GM23338 (cell line): ENCODE measurements at regions not wholly inside any gene's neighbourhood (a gene's known extent, or its start where the extent isn't known, plus 50 kb on each side); places are given as distances from the start of the nearest gene placed in this dataset.

Source experiments
- ATAC-seq: fragments of 200-7000 bp; cut with Tn5 transposase; 3 replicates; pipeline ENCODE4 v1.9.1; 2020
- DNase-seq: peaks from one replicate; pipeline ENCODE4 v3.0.0-alpha.2; 2015; ENCODE audit warnings: low spot score
- H2AFZ ChIP-seq: fragments of 200-600 bp; sonication (generic); 2 replicates; pipeline ENCODE4 v1.8.0; 2016; ENCODE audit warnings: antibody characterized with exemption, mild to moderate bottlenecking, moderate library complexity
- H3F3A ChIP-seq: fragments of 200-600 bp; sonication (generic); replicated peaks from 2 replicates; pipeline ENCODE4 v1.8.0; 2017; ENCODE audit warnings: antibody characterized with exemption, mixed run types, low read depth
- H3K27ac ChIP-seq: fragments of 200-600 bp; sonication (generic); 2 replicates; pipeline ENCODE4 v1.6.1; 2016; ENCODE audit warnings: low read depth
- H3K27me3 ChIP-seq: fragments of 200-600 bp; sonication (generic); 2 replicates; pipeline ENCODE4 v1.8.0; 2016; ENCODE audit warnings: mild to moderate bottlenecking, mixed run types, moderate library complexity; ENCODE audit not compliant: insufficient read depth
- H3K36me3 ChIP-seq: fragments of 200-600 bp; sonication (generic); 2 replicates; pipeline ENCODE4 v1.8.0; 2016; ENCODE audit warnings: mild to moderate bottlenecking; ENCODE audit not compliant: insufficient read depth
- H3K4me1 ChIP-seq: fragments of 200-600 bp; sonication (generic); 2 replicates; pipeline ENCODE4 v1.8.0; 2016; ENCODE audit warnings: mild to moderate bottlenecking, moderate library complexity; ENCODE audit not compliant: insufficient read depth
- H3K4me2 ChIP-seq: fragments of 200-600 bp; sonication (generic); 2 replicates; pipeline ENCODE4 v1.7.1; 2017; ENCODE audit warnings: mixed run types
- H3K4me3 ChIP-seq: fragments of 200-600 bp; sonication (generic); 2 replicates; pipeline ENCODE4 v1.6.1; 2016; ENCODE audit warnings: mixed run types
- H3K79me2 ChIP-seq: fragments of 200-600 bp; sonication (generic); replicated peaks from 2 replicates; pipeline ENCODE4 v1.8.0; 2017; ENCODE audit warnings: mild to moderate bottlenecking; ENCODE audit not compliant: insufficient read depth
- H3K9me2 ChIP-seq: fragments of 200-600 bp; sonication (generic); 2 replicates; pipeline ENCODE4 v1.8.0; 2017; ENCODE audit not compliant: insufficient read depth
- H4K20me1 ChIP-seq: fragments of 200-600 bp; sonication (generic); replicated peaks from 2 replicates; pipeline ENCODE4 v1.8.0; 2017; ENCODE audit warnings: mild to moderate bottlenecking; ENCODE audit not compliant: insufficient read depth
- H3K27ac Mint-ChIP-seq: 2 replicates; pipeline ENCODE4 v1.8.0; 2020; ENCODE audit warnings: inconsistent platforms, mild to moderate bottlenecking, moderate library complexity, mixed read lengths
- H3K27me3 Mint-ChIP-seq: 3 replicates; pipeline ENCODE4 v1.8.0; 2022; ENCODE audit warnings: low read depth, mild to moderate bottlenecking, moderate library complexity, mixed read lengths, inconsistent platforms; ENCODE audit not compliant: insufficient read depth, poor library complexity
- H3K36me3 Mint-ChIP-seq: 3 replicates; pipeline ENCODE4 v1.8.0; 2021; ENCODE audit warnings: low read depth, mild to moderate bottlenecking, inconsistent platforms, moderate library complexity, mixed read lengths
- H3K4me1 Mint-ChIP-seq: 3 replicates; pipeline ENCODE4 v1.8.0; 2020; ENCODE audit warnings: mild to moderate bottlenecking, inconsistent platforms, mixed read lengths
- H3K4me3 Mint-ChIP-seq: 3 replicates; pipeline ENCODE4 v1.8.0; 2021; ENCODE audit warnings: moderate library complexity, mild to moderate bottlenecking, inconsistent platforms, mixed read lengths
- H3K9me3 Mint-ChIP-seq: 3 replicates; pipeline ENCODE4 v1.8.0; 2020; ENCODE audit warnings: moderate library complexity, mild to moderate bottlenecking, inconsistent platforms, mixed read lengths
- CTCF ChIP-seq, 2 experiments: fragments of 200-600 bp in 1 of 2; sonication (generic) in 1 of 2; conservative IDR thresholded peaks; 2 replicates each; pipeline versions ENCODE4 v1.5.1 to v1.6.1; 2016 to 2017; ENCODE audit warnings: antibody characterized with exemption in 2 of 2, low read depth in 2 of 2, mild to moderate bottlenecking in 2 of 2, moderate library complexity in 1 of 2
- EZH2 ChIP-seq: fragments of 200-600 bp; sonication (generic); IDR thresholded peaks from one replicate; pipeline ENCODE4 v1.8.0; 2017; ENCODE audit warnings: antibody characterized with exemption, mild to moderate bottlenecking, low read depth; ENCODE audit not compliant: unreplicated experiment
- EZH2phosphoT487 ChIP-seq: fragments of 200-600 bp; sonication (generic); IDR thresholded peaks from one replicate; pipeline ENCODE4 v1.8.1; 2018; ENCODE audit warnings: antibody characterized with exemption; ENCODE audit not compliant: unreplicated experiment
- JUNB ChIP-seq: IDR thresholded peaks from one replicate; pipeline ENCODE4 v1.6.1; 2016; ENCODE audit warnings: antibody characterized with exemption; ENCODE audit not compliant: unreplicated experiment
- NANOG ChIP-seq: IDR thresholded peaks from 2 replicates; pipeline ENCODE4 v1.6.1; 2016; ENCODE audit warnings: antibody characterized with exemption, borderline replicate concordance
- STAT1 ChIP-seq: IDR thresholded peaks from one replicate; pipeline ENCODE4 v1.6.1; 2016; ENCODE audit warnings: antibody characterized with exemption; ENCODE audit not compliant: unreplicated experiment
- ZNF114 ChIP-seq: fragments of 250-450 bp; sonication (Bioruptor Pico); IDR thresholded peaks from 2 replicates; pipeline ENCODE4 v1.5.0; 2020; ENCODE audit warnings: mild to moderate bottlenecking, moderate library complexity
- ZNF331 ChIP-seq: fragments of 250-450 bp; sonication (Bioruptor Pico); IDR thresholded peaks from 2 replicates; pipeline ENCODE4 v1.5.0; 2020; ENCODE audit warnings: low read depth, mild to moderate bottlenecking, moderate library complexity
- ZNF462 ChIP-seq: fragments of 250-450 bp; sonication (Bioruptor Pico); IDR thresholded peaks from 2 replicates; pipeline ENCODE4 v1.5.0; 2020; ENCODE audit warnings: mild to moderate bottlenecking, moderate library complexity

- no peak for ATAC-seq
- Mint-ChIP-seq H3K27ac (no peak overlapping the region), H3K36me3 (peaks cover 18% of the 10 kb centered on the region)
These were observed 65.0 kb upstream of the ACO1 start for GRCh38 chr9:32319312-32319929.

More at GRCh38 chr9:32319312-32319929, 65.0 kb upstream of the ACO1 start:
- Histone ChIP-seq H2AFZ (no peak overlapping the region), H3K4me2 (no peak overlapping the region), H3K27me3 (no peaks in the 10 kb centered on the region), H3K9me2 (no peaks in the 10 kb centered on the region), H3K4me3 (no peak overlapping the region), H3K4me1 (no peaks in the 10 kb centered on the region), H3F3A (no peaks in the 10 kb centered on the region), H3K79me2 (no peaks in the 10 kb centered on the region), H3K27ac (no peak overlapping the region), H3K36me3 (no peaks in the 10 kb centered on the region), H4K20me1 (no peaks in the 10 kb centered on the region)
- H3K9me3 Mint-ChIP-seq: peaks cover 17% of the 10 kb centered on the region
- DNase-seq: no peak
- TF ChIP-seq EZH2phosphoT487 (no peak), NANOG (no peak), EZH2 (no peak), ZNF331 (CRISPR knock-in tag) (no peak), CTCF (conservative IDR thresholded peaks at IDR 0.05; ENCODE audit: low read depth in 2 of 2) (no peak), STAT1 (no peak), JUNB (no peak), ZNF114 (CRISPR knock-in tag) (no peak), ZNF462 (CRISPR knock-in tag) (no peak)
- H3K27me3 Mint-ChIP-seq: no peaks in the 10 kb centered on the region
- H3K4me3 Mint-ChIP-seq: no peak overlapping the region
- peaks cover 5% of the 10 kb centered on the region; the same call in 2 of the 3 replicates for H3K4me1 Mint-ChIP-seq
